ENCODE measurements at regions not wholly inside any gene's neighbourhood (a gene's known extent, or its start where the extent isn't known, plus 50 kb on each side); places are given as distances from the start of the nearest gene placed in this dataset.
"Not testable (repeated sequence)": the region's sequence is repeated elsewhere in the genome, so short reads cannot be mapped to it uniquely, and the experiment has no call there.

- not testable (repeated sequence) for DNase-seq
Observed at GRCh38 chr12:76292891-76293290, 55.3 kb downstream of the BBS10 start.

- DNase-seq, result not testable (repeated sequence)
Observed at GRCh38 chr12:76292305-76292704, 55.9 kb downstream of the BBS10 start.

DNA sequence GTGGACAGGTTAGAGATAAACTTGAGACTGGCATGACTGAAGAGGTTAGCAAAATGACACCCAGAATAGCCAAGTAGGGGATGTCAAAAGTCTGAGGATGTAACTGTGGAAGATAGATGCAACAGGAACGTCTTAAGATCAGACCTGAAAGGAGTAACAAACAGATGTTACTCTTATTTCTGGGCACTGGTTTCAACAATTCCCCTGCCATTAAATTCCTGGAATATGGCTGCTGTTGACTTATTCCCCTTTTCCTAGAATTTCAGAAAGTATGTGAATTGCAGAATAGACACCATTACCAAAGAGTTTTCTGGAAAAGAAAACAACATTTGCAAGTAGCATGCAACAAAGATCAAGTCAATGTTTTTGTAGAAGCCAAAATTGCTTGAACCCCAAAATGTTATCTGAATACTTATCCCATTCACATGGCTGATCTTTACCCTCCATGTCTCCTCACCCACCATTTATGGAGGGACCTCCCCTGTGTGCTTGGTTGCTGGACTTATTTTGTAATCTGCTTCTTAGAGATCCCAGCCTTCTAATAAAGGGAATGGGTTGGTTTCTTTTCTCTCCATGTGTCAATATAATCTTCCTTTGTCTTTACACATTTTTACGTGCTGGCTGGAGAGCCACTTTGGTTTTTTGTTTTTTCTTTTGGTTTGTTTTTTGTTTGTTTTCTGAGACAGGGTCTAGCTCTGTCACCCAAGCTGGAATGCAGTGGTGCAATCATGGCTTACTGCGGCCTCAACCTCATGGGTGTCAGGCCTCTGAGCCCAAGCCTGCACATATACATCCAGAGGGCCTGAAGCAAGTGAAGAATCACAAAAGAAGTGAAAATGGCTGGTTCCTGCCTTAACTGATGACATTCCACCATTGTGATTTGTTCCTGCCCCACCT lies 57.0 kb downstream of the BBS10 start:
- no peak for DNase-seq

- no peak for DNase-seq
Observed at GRCh38 chr12:76288218-76288617, 60.0 kb downstream of the BBS10 start.

GRCh38 chr12:76284816-76285750 lies 63.1 kb downstream of the BBS10 start:
- no peak for DNase-seq

DNA sequence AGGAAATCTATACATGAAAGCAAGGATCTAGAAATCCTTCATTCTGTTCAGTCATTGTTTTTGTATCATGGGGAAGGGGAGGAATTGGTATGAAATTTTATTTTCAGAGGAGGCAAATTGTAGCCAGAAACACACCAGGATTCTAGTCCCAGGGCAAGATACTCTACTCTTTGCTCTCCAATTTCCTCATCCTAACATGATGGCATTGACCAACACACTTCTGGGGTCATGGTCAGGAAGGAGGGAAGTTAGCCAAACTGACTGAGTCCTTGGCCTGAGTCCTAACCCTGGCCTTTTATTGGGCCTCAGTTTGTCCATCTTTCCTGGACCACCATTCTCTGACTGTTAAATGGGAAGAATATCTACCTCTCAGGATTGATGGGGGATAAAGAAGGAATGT lies 65.5 kb downstream of the BBS10 start:
- DNase-seq, result no peak

DNA sequence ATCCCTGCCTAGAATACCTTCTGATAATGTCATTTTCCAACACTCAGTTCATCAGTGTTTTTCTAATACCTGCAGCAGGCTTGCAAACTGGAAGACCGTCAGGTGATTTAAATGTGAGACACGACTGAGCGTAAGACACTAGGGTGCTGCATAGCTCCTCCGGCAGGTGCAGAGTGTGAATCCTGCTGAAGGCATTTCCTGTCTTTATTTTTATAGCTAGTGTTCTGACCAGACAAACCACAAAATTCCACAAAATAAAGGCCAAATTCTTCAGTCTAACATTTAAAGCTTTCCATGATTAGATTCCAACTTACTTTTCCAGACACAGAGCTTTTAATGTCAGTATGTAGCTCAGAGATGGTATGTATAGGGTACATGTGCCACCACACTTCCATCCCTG lies 70.7 kb downstream of the BBS10 start:
- DNase-seq, result no peak

GRCh38 chr12:76276499-76277151 lies 71.6 kb downstream of the BBS10 start:
- DNase-seq, result no peak

GRCh38 chr12:76275511-76276093 lies 72.6 kb downstream of the BBS10 start:
- no peak for DNase-seq

DNA sequence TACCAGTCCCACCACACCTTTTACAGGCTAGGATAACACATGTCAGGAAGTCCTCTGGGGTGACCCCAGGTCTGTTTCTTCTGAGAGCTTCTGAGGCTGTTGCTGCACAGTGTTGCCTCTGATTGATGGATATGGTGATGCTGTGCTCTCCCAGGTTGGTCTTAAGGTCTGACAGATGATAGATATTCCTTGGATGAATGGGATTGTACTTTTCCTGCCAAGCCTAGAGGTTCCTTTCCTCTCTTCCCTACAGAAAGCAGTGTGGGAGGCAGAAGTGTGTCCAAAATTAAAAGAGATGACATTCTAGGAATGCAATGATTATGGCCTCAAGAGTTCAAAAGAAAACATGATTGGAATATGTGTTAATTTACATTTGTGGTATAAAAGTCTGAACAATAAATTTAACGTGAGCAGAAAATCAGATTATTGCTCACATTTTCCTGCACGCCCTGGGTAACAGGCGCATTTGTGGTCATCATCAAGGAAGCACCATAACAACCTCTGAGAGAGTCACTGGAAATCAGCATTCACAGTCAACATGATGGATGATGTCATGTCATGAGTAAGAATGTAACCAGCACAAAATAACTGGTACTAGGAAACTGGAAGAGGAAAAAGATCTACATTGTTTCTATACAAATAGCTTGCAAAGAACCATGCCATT lies 73.7 kb downstream of the BBS10 start:
- no peak for DNase-seq

DNA sequence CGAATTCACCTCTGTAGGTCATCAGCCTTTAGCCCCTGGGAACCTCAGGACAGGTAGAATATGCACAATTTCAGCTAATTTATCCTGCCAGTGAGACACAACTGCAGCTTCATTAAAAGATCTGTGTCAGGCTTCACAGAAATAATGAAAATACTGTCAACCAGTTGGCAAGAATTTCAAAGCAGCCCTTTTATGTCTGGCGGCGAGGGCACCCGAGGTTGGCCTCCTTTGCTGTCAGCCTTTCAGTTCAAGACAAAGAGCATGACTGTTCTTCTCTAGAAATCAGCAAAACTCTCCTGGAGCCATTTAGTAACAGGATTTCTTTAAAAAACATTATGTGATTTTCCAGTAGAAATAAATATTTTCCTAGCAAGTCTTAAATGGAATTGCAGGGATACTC lies 75.9 kb downstream of the BBS10 start:
- no peak for DNase-seq

DNA sequence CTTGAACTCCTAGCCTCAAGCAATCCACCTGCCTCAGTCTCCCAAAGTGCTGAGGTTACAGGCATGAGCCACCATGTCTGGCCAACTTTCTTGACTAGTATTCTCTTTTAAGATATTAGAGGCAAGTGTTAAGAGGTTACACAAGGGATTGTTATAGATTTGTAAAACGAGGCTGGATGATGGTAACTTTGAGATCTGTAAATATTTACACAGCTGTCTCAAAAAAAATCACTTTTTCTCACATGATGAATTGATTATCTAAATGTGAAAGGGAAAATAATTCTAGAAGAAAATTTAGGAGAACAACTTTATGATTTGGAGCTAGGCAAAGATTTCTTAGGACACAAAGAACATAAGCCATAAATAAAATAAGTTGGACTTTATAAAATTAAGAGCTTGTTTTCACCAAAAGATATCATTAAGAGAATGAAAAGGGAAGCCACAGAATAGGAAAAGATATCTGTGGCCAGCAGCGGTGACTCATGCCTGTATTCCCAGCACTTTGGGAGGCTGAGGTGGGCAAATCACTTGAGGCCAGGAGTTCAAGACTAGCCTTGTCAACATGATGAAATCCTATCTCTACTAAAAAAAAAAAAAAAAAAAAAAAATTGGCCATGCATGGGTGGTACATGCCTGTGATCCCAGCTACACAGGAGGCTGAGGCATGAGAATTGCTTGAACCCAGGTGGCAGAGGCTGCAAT lies 77.4 kb downstream of the BBS10 start:
- no peak for DNase-seq

- no peak for DNase-seq
Observed at GRCh38 chr12:76268267-76268666, 79.9 kb downstream of the BBS10 start.

DNA sequence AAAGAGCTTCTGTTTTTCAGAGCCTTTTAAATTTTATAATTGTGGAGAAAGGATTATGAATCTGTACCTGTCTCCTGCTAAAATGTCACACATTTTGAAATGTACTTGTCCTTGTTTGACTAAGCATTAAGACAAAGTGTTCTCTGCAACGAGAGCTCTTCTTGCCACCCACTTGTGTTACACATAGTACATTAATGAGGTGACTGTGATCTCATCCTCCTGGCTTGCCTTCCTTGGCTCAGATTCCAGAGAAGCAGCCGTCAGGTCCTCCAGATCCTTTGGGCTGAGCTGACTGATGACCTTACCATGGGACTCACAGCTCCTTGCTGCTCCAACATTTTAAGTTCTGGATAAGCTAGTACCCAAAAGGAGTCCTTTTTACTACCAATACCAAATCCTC lies 81.4 kb downstream of the BBS10 start:
- DNase-seq, result no peak

GRCh38 chr12:76265424-76266180 lies 82.6 kb downstream of the BBS10 start:
- no peak for DNase-seq

DNA sequence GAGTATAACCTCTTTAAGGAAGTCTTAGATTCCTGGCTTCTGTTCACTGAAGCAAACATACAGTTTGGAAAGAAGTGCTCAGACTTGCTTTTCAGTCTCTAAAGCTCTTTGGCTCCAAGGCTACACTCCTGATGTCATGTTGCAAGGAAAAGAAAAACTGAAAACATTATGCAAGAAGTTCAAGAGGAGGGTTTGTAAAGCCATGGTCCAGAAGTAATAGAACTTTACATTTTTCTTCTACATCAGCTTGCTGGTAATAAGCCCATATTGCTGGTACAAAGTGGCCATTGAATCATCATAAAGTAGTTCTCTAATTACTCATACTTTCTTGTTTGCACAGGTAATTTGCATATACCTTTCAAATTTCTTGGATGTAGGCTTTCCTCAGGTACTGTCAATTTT lies 83.6 kb downstream of the BBS10 start:
- DNase-seq, result no peak

DNA sequence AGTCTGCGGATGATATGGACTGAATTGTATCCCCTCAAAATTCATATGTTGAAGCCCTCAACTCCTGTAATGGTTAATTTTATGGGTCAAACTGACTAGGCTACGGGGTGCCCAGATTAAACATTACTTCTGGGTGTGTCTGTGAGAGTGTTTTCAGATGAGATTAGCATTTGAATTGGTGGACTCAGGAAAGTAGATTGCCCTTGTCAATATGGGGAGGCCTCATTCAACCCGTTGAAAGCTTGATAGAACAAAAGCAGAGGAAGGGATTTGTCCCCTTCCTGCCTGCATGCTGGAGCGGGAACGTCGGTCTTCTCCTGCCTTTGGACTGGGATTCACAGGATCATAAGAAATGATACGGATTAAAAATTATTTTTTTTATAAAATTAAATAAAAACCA lies 84.5 kb downstream of the BBS10 start:
- no peak for DNase-seq

GRCh38 chr12:76260390-76260748 lies 87.8 kb downstream of the BBS10 start:
- no peak for DNase-seq

GRCh38 chr12:76259660-76260389 lies 88.4 kb downstream of the BBS10 start:
- DNase-seq, result no peak

GRCh38 chr12:76259106-76259505 lies 89.1 kb downstream of the BBS10 start:
- no peak for DNase-seq
